HG03103 (cell line): ENCODE measurements at regions not wholly inside any gene's neighbourhood (a gene's known extent, or its start where the extent isn't known, plus 50 kb on each side); places are given as distances from the start of the nearest gene placed in this dataset.

Source experiments
- ATAC-seq: cut with Tn5 transposase; IDR thresholded peaks from one replicate; pipeline ENCODE4 v1.9.1; 2021; ENCODE audit warnings: low read depth; ENCODE audit not compliant: unreplicated experiment

- no peak for ATAC-seq
Observed at GRCh38 chr6:44500074-44500473, 112.6 kb downstream of the CDC5L start.

GRCh38 chr6:44503471-44503870 lies 116.0 kb downstream of the CDC5L start:
- ATAC-seq, result no peak

GRCh38 chr6:44504301-44504791 lies 116.8 kb downstream of the CDC5L start:
- ATAC-seq, result no peak

GRCh38 chr6:44505751-44506150 lies 118.2 kb downstream of the CDC5L start:
- no peak for ATAC-seq

- no peak for ATAC-seq
Observed at GRCh38 chr6:44507014-44507413, 119.5 kb downstream of the CDC5L start.

GRCh38 chr6:44508646-44509045 lies 121.1 kb downstream of the CDC5L start:
- no peak for ATAC-seq

GRCh38 chr6:44511126-44511525 lies 123.6 kb downstream of the CDC5L start:
- no peak for ATAC-seq

- ATAC-seq, result no peak
Observed at GRCh38 chr6:44512868-44513741, 125.6 kb downstream of the CDC5L start.

GRCh38 chr6:44514085-44514484 lies 126.6 kb downstream of the CDC5L start:
- no peak for ATAC-seq

GRCh38 chr6:44514576-44515193 lies 127.2 kb downstream of the CDC5L start:
- no peak for ATAC-seq

- no peak for ATAC-seq
Observed at GRCh38 chr6:44522871-44523270, 135.4 kb downstream of the CDC5L start.

GRCh38 chr6:44524476-44525227 lies 137.1 kb downstream of the CDC5L start:
- ATAC-seq, result no peak

- no peak for ATAC-seq
Observed at GRCh38 chr6:44525761-44526351, 138.3 kb downstream of the CDC5L start.

GRCh38 chr6:44527181-44527580 lies 139.7 kb downstream of the CDC5L start:
- ATAC-seq, result no peak

GRCh38 chr6:44527583-44528369 lies 140.3 kb downstream of the CDC5L start:
- no peak for ATAC-seq

GRCh38 chr6:44528370-44528644 lies 140.8 kb downstream of the CDC5L start:
- ATAC-seq, result no peak

- no peak for ATAC-seq
Observed at GRCh38 chr6:44528716-44529115, 141.2 kb downstream of the CDC5L start.

GRCh38 chr6:44529146-44529905 lies 141.8 kb downstream of the CDC5L start:
- ATAC-seq, result no peak

GRCh38 chr6:44530209-44530909 lies 142.9 kb downstream of the CDC5L start:
- ATAC-seq, result no peak
